Body of pancreas (tissue), 4 donors: ENCODE measurements at regions not wholly inside any gene's neighbourhood (a gene's known extent, or its start where the extent isn't known, plus 50 kb on each side); places are given as distances from the start of the nearest gene placed in this dataset.

Experiments
- CTCF ChIP-seq, 7 experiments: fragments of 450-650 bp in 4 of 7; fragments of 200-600 bp in 3 of 7; sonication (generic) in 3 of 7; IDR thresholded peaks; one replicate each; pipeline ENCODE4 v1.5.1; 2016 to 2019; ENCODE audit warnings: antibody characterized with exemption in 7 of 7
- POLR2A ChIP-seq, 3 donors: fragments of 450-650 bp; IDR thresholded peaks; one replicate each; pipeline ENCODE4 v1.6.1; 2016; ENCODE audit warnings: antibody characterized with exemption in 3 of 3, mild to moderate bottlenecking in 2 of 3

GRCh38 chr4:126895988-126896570, 736.7 kb upstream of the INTU start:
- TF ChIP-seq POLR2A (IDR thresholded peaks at IDR 0.05) (no peak), CTCF (IDR thresholded peaks at IDR 0.05) (no peak)
